Endothelial cell of umbilical vein (primary cell): ENCODE measurements at regions not wholly inside any gene's neighbourhood (a gene's known extent, or its start where the extent isn't known, plus 50 kb on each side); places are given as distances from the start of the nearest gene placed in this dataset.

ENCODE experiments used
- CTCF ChIP-seq, 2 donors: IDR thresholded peaks; 1 replicate in 1 of 2; 2 replicates in 1 of 2; pipeline ENCODE4 v1.5.1; 2011; ENCODE audit warnings: low read length in 2 of 2, mild to moderate bottlenecking in 2 of 2, moderate library complexity in 2 of 2, control low read depth in 1 of 2, inconsistent platforms in 1 of 2, low read depth in 1 of 2; ENCODE audit not compliant: insufficient read depth in 1 of 2; ENCODE audit errors: extremely low read depth in 1 of 2
- EZH2 ChIP-seq: IDR thresholded peaks from 2 replicates; pipeline ENCODE4 v1.6.1; 2012; ENCODE audit warnings: borderline replicate concordance, low read depth, mild to moderate bottlenecking, moderate library complexity, low read length, inconsistent platforms; ENCODE audit not compliant: severe bottlenecking
- FOS ChIP-seq: IDR thresholded peaks from 2 replicates; pipeline ENCODE4 v1.6.1; 2011; ENCODE audit warnings: mild to moderate bottlenecking, low read length, moderate library complexity, borderline replicate concordance; ENCODE audit not compliant: insufficient read depth
- POLR2A ChIP-seq: IDR thresholded peaks from 2 replicates; pipeline ENCODE4 v1.6.1; 2012; ENCODE audit warnings: low read depth, mild to moderate bottlenecking, control low read depth, low read length
- POLR2AphosphoS5 ChIP-seq: IDR thresholded peaks from 2 replicates; pipeline ENCODE4 v1.6.1; 2012; ENCODE audit warnings: low read depth, mild to moderate bottlenecking, control low read depth, low read length, moderate library complexity; ENCODE audit not compliant: insufficient read depth

GRCh38 chr12:98259693-98260092, 255.7 kb upstream of the TMPO start:
- TF ChIP-seq CTCF (IDR thresholded peaks at IDR 0.05; ENCODE audit: extremely low read depth in 1 of 2, insufficient read depth in 1 of 2, low read depth in 1 of 2, low read length in 2 of 2) (no peak), POLR2A (no peak), EZH2 (no peak), POLR2AphosphoS5 (no peak), FOS (no peak)
